ENCODE measurements at regions not wholly inside any gene's neighbourhood (a gene's known extent, or its start where the extent isn't known, plus 50 kb on each side); places are given as distances from the start of the nearest gene placed in this dataset.
"Not testable (repeated sequence)": the region's sequence is repeated elsewhere in the genome, so short reads cannot be mapped to it uniquely, and the experiment has no call there.

DNA sequence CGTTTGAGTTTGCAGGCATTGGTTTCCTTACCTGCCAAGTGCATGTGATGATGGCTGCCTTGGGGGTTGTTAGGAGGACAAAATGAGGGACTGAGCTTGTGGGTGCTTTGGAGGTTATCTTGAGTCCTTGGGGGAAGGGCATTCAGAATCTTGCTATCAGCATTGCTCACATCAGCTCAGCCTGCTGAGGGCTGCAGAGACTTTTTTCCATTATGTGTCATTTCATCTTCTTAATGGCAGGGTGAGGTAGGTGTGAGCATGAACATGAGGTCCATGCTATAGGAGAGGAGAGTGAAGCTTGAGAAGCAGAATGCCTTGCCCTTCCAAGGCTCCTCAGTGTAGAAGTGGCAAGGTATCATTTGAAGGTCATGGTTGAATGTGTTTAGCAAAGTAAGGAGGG is 112.3 kb downstream of the MIAT start:
- no peak for DNase-seq (ENCODE audit: low read depth)

DNA sequence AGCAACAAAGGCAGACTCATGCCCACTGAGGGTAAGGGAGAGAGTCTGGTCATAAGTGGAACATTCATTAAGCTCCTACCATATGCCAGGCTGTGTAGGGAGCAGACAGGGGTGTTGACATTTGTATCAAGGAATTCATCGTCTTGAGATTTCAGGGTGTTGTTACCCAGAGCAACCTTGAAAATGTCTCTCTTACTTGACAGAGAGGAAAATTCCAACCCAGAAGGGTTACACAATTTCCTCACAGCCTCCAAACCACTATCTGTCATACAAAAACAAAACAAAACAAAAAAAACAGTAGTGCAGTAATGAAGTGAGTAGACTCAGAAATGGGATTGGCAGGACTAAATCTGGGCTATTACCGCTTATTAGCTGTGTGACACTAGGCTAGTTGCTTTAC is 113.2 kb downstream of the MIAT start:
- DNase-seq (ENCODE audit: low read depth), result no peak

DNA sequence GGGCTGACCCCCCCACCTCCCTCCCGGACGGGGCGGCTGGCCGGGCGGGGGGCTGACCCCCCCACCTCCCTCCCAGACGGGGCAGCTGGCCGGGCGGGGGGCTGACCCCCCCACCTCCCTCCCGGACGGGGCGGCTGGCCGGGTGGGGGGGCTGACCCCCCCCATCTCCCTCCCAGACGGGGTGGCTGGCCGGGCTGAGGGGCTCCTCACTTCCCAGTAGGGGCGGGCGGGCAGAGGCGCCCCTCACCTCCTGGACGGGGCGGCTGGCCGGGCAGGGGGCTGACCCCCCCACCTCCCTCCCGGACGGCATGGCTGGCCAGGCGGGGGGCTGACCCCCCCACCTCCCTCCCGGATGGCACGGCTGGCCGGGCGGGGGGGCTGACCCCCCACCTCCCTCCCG is 115.7 kb downstream of the MIAT start:
- not testable (repeated sequence) for DNase-seq (ENCODE audit: low read depth)

GRCh38 chr22:26775394-26775793 is 118.0 kb downstream of the MIAT start:
- no peak for DNase-seq (ENCODE audit: low read depth)

DNA sequence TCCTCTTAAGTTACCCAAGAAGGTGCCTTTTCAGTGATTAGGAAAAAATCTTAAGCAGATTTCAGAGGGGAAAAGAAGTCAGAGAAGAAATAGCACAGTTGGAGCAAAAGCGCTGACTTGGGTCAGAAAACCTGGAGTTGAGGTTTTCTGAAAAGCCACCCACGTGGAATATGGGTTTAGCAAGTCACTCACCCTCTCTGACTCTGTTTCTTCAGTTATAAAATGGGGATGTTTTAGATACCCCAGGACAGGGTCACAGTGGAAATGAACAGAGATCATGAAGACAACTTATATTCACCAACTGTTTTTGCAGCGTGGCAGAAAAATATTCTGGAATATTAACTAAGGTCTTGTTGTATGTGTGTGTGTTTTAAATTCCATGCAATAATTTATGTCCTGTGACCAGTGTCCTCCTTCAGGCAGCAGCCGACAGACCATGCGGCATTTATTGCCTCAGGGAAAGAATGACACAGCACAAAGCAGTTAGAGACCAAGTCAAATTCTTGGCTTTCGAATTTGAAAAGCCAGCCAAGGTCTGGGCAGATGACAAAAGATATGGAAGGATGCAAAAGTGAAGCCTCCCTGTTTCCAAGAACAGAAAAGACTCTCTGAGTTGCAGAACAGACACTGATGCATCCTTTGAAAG is 119.9 kb downstream of the MIAT start:
- no peak for DNase-seq (ENCODE audit: low read depth)

DNA sequence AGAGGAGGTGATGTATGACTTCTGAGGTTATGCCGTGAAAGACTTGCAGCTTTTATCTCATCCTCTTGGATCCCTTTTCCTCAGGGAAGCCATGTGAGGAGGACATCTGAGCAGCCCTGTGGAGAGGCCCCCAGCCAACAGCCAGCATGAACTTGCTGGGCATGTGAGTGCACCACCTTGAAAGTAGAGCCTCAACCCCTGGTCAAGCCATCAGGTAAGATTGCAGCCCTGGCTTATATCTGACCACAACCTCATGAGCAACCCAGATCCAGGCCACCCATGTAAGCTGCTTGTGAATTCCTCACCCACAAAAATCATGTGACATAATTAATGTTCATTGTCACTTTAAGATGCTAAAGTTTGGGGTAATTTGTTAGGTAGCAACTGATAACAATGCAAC is 121.0 kb downstream of the MIAT start:
- no peak for DNase-seq (ENCODE audit: low read depth)

DNA sequence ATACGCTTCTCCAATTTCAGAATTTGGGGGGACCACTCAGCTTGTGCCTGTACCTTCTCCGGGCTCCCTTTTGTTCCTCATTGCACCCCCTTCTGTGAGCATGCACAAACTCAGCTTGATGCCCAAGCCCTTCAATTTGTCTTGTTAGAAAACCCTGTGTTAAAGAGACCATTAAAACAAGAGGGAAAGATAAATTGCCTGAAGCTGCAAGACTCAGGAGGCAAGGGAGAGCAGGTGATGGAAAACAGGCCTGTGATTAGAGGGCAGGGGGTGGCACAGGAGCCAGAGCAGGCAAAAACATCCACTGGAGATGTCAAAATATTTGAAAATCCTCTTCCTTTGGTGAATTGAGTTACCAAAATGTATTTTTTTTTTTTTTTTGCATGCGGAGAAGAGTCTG is 121.7 kb downstream of the MIAT start:
- no peak for DNase-seq (ENCODE audit: low read depth)

GRCh38 chr22:26779929-26780328 is 122.5 kb downstream of the MIAT start:
- DNase-seq (ENCODE audit: low read depth), result no peak

DNA sequence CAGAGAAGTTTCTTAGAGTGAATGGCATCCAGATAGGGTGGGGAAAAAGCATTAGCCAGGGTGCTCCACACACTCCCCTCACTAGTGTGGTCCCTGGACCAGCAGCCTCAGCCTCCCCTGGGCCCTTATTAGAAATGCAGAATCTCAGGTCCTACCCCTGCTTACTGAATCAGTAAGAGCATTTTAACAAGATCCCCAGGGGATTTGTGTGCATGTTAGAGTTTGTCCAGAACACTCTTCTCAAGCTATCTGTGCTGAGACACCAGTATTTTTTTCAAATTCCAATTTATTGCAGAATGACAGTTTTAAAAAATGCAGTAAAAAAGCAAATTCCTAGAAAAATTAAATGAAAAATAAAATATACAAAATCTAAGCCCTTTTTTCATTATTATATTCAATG is 123.1 kb downstream of the MIAT start:
- no peak for DNase-seq (ENCODE audit: low read depth)

- DNase-seq (ENCODE audit: low read depth), result no peak
These were observed 123.7 kb downstream of the MIAT start for GRCh38 chr22:26781062-26781461.

GRCh38 chr22:26781596-26781995 is 124.2 kb downstream of the MIAT start:
- DNase-seq (ENCODE audit: low read depth), result no peak

- DNase-seq (ENCODE audit: low read depth), result no peak
These were observed 126.5 kb downstream of the MIAT start for GRCh38 chr22:26783885-26784284.

DNA sequence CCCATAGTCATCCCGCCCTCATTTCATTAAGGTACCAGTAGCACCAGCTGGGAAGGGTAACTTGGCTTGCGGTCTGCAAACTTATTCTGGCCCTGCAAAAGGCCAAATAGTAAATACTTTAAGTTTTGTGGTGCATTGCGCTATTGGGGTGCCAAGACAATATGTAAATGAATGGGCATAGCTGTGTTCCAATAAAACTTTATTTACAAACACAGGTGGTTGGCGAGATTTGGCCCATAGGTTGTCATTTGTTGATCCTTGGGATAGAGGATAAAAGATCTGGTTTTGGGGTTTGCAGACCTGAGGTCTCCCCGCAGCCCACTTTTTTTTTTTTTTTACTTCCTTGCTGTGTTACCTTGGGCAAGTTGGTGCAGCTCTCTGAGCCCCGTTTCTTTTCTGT is 127.4 kb downstream of the MIAT start:
- DNase-seq (ENCODE audit: low read depth), result no peak

DNA sequence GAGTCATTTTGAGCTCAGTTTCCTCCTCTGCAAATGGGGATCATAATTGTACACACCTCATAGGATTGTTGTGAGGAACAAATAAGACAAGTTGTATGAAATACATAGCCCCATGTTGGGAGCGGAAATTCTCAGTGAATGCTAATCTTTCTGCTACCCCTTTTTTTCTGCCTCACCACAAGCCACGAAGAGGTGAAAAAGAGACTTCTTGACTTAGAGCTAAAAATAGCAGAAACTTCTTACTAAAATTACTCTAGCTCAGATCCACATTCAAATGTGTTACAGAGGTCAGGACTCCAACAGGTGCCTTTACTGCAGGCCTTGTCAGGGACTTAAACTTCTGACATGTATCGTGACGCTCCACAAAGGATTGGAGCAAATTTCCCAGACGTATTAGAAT is 128.5 kb downstream of the MIAT start:
- no peak for DNase-seq (ENCODE audit: low read depth)

DNA sequence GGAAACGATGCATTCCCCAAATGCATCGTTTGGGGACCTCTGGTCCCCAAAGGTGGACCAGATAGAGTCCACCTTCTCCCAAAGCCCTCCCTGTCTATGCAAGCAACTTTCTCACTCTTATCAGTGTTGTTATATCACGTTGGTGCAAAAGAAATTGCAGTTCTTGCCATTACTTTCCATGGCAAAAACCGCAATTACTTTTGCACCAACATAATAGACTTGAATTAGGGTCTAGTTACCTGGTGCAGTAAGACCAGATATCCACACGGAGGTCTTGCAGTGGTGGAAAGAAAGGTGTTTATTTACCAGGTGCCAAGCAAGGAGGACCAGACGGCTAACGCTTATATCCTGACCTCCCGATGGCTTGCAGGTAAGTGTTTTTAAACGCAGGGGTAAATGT is 129.0 kb downstream of the MIAT start:
- DNase-seq (ENCODE audit: low read depth), result no peak

DNA sequence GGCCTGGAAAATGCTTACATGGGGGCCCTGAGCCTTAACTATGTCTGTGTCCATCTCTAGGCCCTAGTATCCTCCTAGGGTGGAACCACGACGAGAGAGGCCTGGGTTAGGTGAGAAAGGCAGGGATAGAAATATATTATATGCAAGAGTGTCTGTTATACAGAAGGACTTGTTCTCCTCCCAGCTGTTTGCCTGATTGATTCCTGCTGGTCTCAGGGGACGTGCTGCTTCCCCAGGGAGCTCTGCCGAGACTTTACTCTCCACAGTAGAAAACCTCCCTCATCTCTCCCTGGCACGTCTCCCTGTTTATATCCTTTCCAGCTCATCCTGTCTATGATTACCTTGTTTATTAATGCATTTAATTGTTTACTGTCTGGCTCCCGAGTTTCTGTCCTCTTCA is 132.6 kb downstream of the MIAT start:
- no peak for DNase-seq (ENCODE audit: low read depth)

- DNase-seq (ENCODE audit: low read depth), result no peak
These were observed 135.1 kb downstream of the MIAT start for GRCh38 chr22:26792522-26792921.

DNA sequence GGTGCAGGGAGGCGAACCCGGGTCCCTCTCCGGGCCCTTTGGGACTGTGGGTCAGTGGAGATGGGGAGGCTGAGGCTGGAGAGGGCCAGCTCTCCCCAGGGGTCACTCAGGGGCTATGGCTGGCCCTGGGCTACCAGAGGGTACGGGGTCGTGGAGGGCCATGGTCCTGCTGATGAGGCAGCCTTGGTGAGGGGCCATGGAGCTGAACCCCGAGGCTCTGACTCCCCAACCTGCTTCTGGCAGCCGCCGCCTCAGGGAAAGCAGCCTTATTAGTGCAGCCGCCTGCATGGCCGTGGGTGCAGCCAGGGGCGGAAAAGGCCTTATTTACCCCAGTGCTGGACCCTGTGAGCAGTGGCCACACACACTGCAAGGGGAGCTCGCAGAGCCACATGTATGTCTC is 139.4 kb downstream of the MIAT start:
- DNase-seq (ENCODE audit: low read depth), result no peak

- no peak for DNase-seq (ENCODE audit: low read depth)
These were observed 140.5 kb downstream of the MIAT start for GRCh38 chr22:26797910-26798309.

GRCh38 chr22:26798462-26799065 is 141.2 kb downstream of the MIAT start:
- no peak for DNase-seq (ENCODE audit: low read depth)

GRCh38 chr22:26800858-26801257 is 143.5 kb downstream of the MIAT start:
- DNase-seq (ENCODE audit: low read depth), result no peak

- no peak for DNase-seq (ENCODE audit: low read depth)
These were observed 144.1 kb downstream of the MIAT start for GRCh38 chr22:26801449-26801848.

GRCh38 chr22:26804315-26804714 is 146.9 kb downstream of the MIAT start:
- DNase-seq (ENCODE audit: low read depth), result no peak

GRCh38 chr22:26804911-26805539 is 147.6 kb downstream of the MIAT start:
- no peak for DNase-seq (ENCODE audit: low read depth)

All from activated T-cell treated with anti-CD3 and anti-CD28 coated beads for 1 hour (primary cell).